GM21447 (cell line): ENCODE measurements at regions not wholly inside any gene's neighbourhood (a gene's known extent, or its start where the extent isn't known, plus 50 kb on each side); places are given as distances from the start of the nearest gene placed in this dataset.
"Not testable (repeated sequence)": the region's sequence is repeated elsewhere in the genome, so short reads cannot be mapped to it uniquely, and the experiment has no call there.

Experiments
- ATAC-seq: cut with Tn5 transposase; IDR thresholded peaks from one replicate; pipeline ENCODE4 v1.9.1; 2021; ENCODE audit not compliant: unreplicated experiment

- no peak for ATAC-seq
Observed at GRCh38 chr10:44724415-44725174, 186.5 kb upstream of the TMEM72 start.

- ATAC-seq, result peak; percentile 86
Observed at GRCh38 chr10:44725404-44725803, 185.7 kb upstream of the TMEM72 start.

GRCh38 chr10:44731283-44731682, 179.9 kb upstream of the TMEM72 start:
- no peak for ATAC-seq

GRCh38 chr10:44733501-44734488, 177.3 kb upstream of the TMEM72 start:
- no peak for ATAC-seq

- no peak for ATAC-seq
Observed at GRCh38 chr10:44742248-44742647, 168.9 kb upstream of the TMEM72 start.

GRCh38 chr10:44743535-44743934, 167.6 kb upstream of the TMEM72 start:
- no peak for ATAC-seq

GRCh38 chr10:44745920-44746319, 165.2 kb upstream of the TMEM72 start:
- no peak for ATAC-seq

GRCh38 chr10:44747593-44748172, 163.5 kb upstream of the TMEM72 start:
- no peak for ATAC-seq

GRCh38 chr10:44749151-44749550, 162.0 kb upstream of the TMEM72 start:
- no peak for ATAC-seq

- no peak for ATAC-seq
Observed at GRCh38 chr10:44752451-44753441, 158.4 kb upstream of the TMEM72 start.

GRCh38 chr10:44754355-44754754, 156.8 kb upstream of the TMEM72 start:
- ATAC-seq, result not testable (repeated sequence)

GRCh38 chr10:44755481-44755880, 155.7 kb upstream of the TMEM72 start:
- ATAC-seq, result no peak

GRCh38 chr10:44756216-44756615, 154.9 kb upstream of the TMEM72 start:
- ATAC-seq, result no peak

GRCh38 chr10:44757551-44758205, 153.5 kb upstream of the TMEM72 start:
- no peak for ATAC-seq

GRCh38 chr10:44759122-44759521, 152.0 kb upstream of the TMEM72 start:
- ATAC-seq, result no peak

- ATAC-seq, result no peak
Observed at GRCh38 chr10:44760513-44760912, 150.6 kb upstream of the TMEM72 start.

- no peak for ATAC-seq
Observed at GRCh38 chr10:44761076-44761475, 150.1 kb upstream of the TMEM72 start.

- no peak for ATAC-seq
Observed at GRCh38 chr10:44763331-44763730, 147.8 kb upstream of the TMEM72 start.

GRCh38 chr10:44765299-44765698, 145.8 kb upstream of the TMEM72 start:
- ATAC-seq, result no peak

- no peak for ATAC-seq
Observed at GRCh38 chr10:44766631-44767030, 144.5 kb upstream of the TMEM72 start.
